ENCODE measurements at regions not wholly inside any gene's neighbourhood (a gene's known extent, or its start where the extent isn't known, plus 50 kb on each side); places are given as distances from the start of the nearest gene placed in this dataset.

DNA sequence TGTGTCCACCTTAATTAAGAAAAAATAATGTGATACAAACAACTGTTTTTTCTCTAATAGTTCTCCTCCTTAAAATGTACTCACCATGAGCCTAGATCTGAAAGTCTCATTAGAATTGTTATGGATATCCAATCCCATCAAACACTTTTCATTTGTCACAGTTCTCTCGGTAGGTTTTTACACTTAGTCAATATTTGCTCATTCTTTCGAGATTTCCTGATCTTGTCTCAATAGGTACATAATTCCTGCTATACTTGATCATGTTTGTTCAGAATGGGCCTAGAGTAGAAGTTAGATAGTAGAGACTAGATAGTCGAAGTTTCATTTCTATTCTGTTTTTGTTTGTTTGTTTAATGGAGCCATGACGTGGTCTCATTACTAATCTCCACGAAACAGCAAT lies 2005.7 kb downstream of the NCAM2 start:
- no peaks in the 10 kb centered on the region for H3K36me3 ChIP-seq (replicated peaks)
- H3K27me3 ChIP-seq (replicated peaks) = no peaks in the 10 kb centered on the region
- H3K27ac ChIP-seq = no peak overlapping the region
- TF ChIP-seq, protein P1, sequence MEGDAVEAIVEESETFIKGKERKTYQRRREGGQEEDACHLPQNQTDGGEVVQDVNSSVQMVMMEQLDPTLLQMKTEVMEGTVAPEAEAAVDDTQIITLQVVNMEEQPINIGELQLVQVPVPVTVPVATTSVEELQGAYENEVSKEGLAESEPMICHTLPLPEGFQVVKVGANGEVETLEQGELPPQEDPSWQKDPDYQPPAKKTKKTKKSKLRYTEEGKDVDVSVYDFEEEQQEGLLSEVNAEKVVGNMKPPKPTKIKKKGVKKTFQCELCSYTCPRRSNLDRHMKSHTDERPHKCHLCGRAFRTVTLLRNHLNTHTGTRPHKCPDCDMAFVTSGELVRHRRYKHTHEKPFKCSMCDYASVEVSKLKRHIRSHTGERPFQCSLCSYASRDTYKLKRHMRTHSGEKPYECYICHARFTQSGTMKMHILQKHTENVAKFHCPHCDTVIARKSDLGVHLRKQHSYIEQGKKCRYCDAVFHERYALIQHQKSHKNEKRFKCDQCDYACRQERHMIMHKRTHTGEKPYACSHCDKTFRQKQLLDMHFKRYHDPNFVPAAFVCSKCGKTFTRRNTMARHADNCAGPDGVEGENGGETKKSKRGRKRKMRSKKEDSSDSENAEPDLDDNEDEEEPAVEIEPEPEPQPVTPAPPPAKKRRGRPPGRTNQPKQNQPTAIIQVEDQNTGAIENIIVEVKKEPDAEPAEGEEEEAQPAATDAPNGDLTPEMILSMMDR (IDR thresholded peaks at IDR 0.05; ENCODE audit: low read depth, low read length, missing control alignments) = no peak
- DNase-seq = no peak
- no peak overlapping the region for H3K4me3 ChIP-seq (ENCODE audit: low read depth, low read length)
- in situ Hi-C loops (cut with HindIII; ENCODE audit: low pct_ligation_motif_present, low sequenced_read_pairs) = no loop called here

DNA sequence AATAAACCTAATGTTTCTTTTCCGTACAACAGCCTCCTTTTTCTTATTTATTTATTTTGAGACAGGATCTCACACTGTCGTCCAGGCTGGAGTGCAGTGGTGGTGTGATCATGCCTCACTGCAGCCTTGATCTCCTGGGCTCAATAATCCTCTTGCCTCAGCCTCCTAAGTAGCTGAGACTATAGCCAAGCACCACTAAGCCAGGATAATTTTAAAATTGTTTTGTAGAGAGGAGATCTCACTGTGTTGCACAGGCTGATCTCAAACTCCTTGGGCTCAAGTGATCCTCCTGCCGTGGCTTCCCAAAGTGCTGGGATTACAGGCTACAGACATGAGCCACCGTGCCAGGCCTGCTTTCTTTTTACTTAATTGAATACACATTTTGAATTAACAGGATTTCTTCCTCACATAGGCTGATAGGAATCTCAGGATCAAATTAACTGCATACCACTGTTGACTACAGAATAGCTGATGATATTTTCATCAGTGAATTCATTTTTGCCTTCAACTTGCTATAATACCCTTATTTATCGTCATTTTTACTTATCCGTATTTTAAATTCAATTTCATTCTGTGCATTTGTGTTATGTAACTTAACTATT lies 2010.5 kb downstream of the NCAM2 start:
- TF ChIP-seq, protein P1 (IDR thresholded peaks at IDR 0.05; ENCODE audit: low read depth, low read length, missing control alignments) = no peak
- no peak for DNase-seq
- H3K27ac ChIP-seq = no peak overlapping the region
- no peak overlapping the region for H3K4me3 ChIP-seq (ENCODE audit: low read depth, low read length)
- no peaks in the 10 kb centered on the region for H3K36me3 ChIP-seq (replicated peaks)
- in situ Hi-C loops (cut with HindIII; ENCODE audit: low pct_ligation_motif_present, low sequenced_read_pairs) = no loop called here
- no peaks in the 10 kb centered on the region for H3K27me3 ChIP-seq (replicated peaks)

GRCh38 chr21:23009360-23009759 lies 2011.2 kb downstream of the NCAM2 start:
- no peak overlapping the region for H3K27ac ChIP-seq
- H3K36me3 ChIP-seq (replicated peaks) = no peaks in the 10 kb centered on the region
- in situ Hi-C loops (cut with HindIII; ENCODE audit: low pct_ligation_motif_present, low sequenced_read_pairs) = no loop called here
- no peak for DNase-seq
- TF ChIP-seq, protein P1 (IDR thresholded peaks at IDR 0.05; ENCODE audit: low read depth, low read length, missing control alignments) = no peak
- no peaks in the 10 kb centered on the region for H3K27me3 ChIP-seq (replicated peaks)
- no peak overlapping the region for H3K4me3 ChIP-seq (ENCODE audit: low read depth, low read length)

- Histone ChIP-seq H3K27ac (no peak overlapping the region), H3K36me3 (replicated peaks) (no peaks in the 10 kb centered on the region), H3K27me3 (replicated peaks) (no peaks in the 10 kb centered on the region), H3K4me3 (ENCODE audit: low read depth, low read length) (no peak overlapping the region)
- no peak for DNase-seq
- in situ Hi-C loops (cut with HindIII; ENCODE audit: low pct_ligation_motif_present, low sequenced_read_pairs) = no loop called here
- TF ChIP-seq, protein P1 (IDR thresholded peaks at IDR 0.05; ENCODE audit: low read depth, low read length, missing control alignments) = no peak
These were observed 2015.8 kb downstream of the NCAM2 start for GRCh38 chr21:23014021-23014420.

- Histone ChIP-seq H3K27me3 (replicated peaks) (no peaks in the 10 kb centered on the region), H3K27ac (no peak overlapping the region), H3K36me3 (replicated peaks) (no peaks in the 10 kb centered on the region), H3K4me3 (ENCODE audit: low read depth, low read length) (no peak overlapping the region)
- TF ChIP-seq, protein P1 (IDR thresholded peaks at IDR 0.05; ENCODE audit: low read depth, low read length, missing control alignments) = no peak
- in situ Hi-C loops (cut with HindIII; ENCODE audit: low pct_ligation_motif_present, low sequenced_read_pairs) = no loop called here
- DNase-seq = no peak
These were observed 2018.4 kb downstream of the NCAM2 start for GRCh38 chr21:23016617-23017016.

GRCh38 chr21:23017989-23018388 lies 2019.8 kb downstream of the NCAM2 start:
- TF ChIP-seq, protein P1 (IDR thresholded peaks at IDR 0.05; ENCODE audit: low read depth, low read length, missing control alignments) = no peak
- DNase-seq = no peak
- Histone ChIP-seq H3K27ac (no peak overlapping the region), H3K36me3 (replicated peaks) (no peaks in the 10 kb centered on the region), H3K27me3 (replicated peaks) (no peaks in the 10 kb centered on the region), H3K4me3 (ENCODE audit: low read depth, low read length) (no peak overlapping the region)
- in situ Hi-C loops (cut with HindIII; ENCODE audit: low pct_ligation_motif_present, low sequenced_read_pairs) = no loop called here
